Keratinocyte (primary cell): ENCODE measurements at regions not wholly inside any gene's neighbourhood (a gene's known extent, or its start where the extent isn't known, plus 50 kb on each side); places are given as distances from the start of the nearest gene placed in this dataset.

Experiments
- CTCF ChIP-seq, 3 experiments: IDR thresholded peaks in 1 of 3; conservative IDR thresholded peaks in 1 of 3; optimal IDR thresholded peaks in 1 of 3; 2 replicates in 2 of 3; 3 replicates in 1 of 3; pipeline versions ENCODE3 to v1.5.1; 2011; ENCODE audit warnings: low read length in 3 of 3, mild to moderate bottlenecking in 3 of 3, moderate library complexity in 2 of 3, control low read depth in 1 of 3, inconsistent platforms in 1 of 3; ENCODE audit not compliant: insufficient read depth in 2 of 3; ENCODE audit errors: extremely low read depth in 1 of 3
- EZH2 ChIP-seq: IDR thresholded peaks from one replicate; pipeline ENCODE4 v1.6.1; 2012; ENCODE audit warnings: inconsistent platforms, mild to moderate bottlenecking, low read length, moderate library complexity

- TF ChIP-seq CTCF (optimal IDR thresholded peaks at IDR 0.05 in 1 of 3, IDR thresholded peaks at IDR 0.05 in 1 of 3, conservative IDR thresholded peaks at IDR 0.05 in 1 of 3; ENCODE audit: extremely low read depth in 1 of 3, insufficient read depth in 2 of 3, low read length in 3 of 3) (no peak), EZH2 (no peak)
These were observed 180.3 kb upstream of the DKK2 start for GRCh38 chr4:107216379-107216778.
